Skin epidermis (tissue), 12 donors: ENCODE measurements at regions not wholly inside any gene's neighbourhood (a gene's known extent, or its start where the extent isn't known, plus 50 kb on each side); places are given as distances from the start of the nearest gene placed in this dataset.

Experiments used
- H3K27ac ChIP-seq, 21 experiments: fragments of 200-600 bp; sonication (generic) in 11 of 21; one replicate each; pipeline ENCODE4 v1.5.0; 2020; ENCODE audit warnings: mild to moderate bottlenecking in 3 of 21, inconsistent platforms in 2 of 21, moderate library complexity in 2 of 21
- H3K4me3 ChIP-seq, 7 experiments: fragments of 200-600 bp; sonication (generic) in 2 of 7; one replicate each; pipeline ENCODE4 v1.5.0; 2020; ENCODE audit warnings: inconsistent platforms in 2 of 7, mild to moderate bottlenecking in 2 of 7, moderate library complexity in 1 of 7

GRCh38 chr1:244186372-244186771 is 135.3 kb downstream of the ZBTB18 start:
- Histone ChIP-seq H3K4me3 (no peak overlapping the region), H3K27ac (no peak overlapping the region)

- H3K4me3 ChIP-seq: no peak overlapping the region
Observed at GRCh38 chr1:244187310-244187709, 136.2 kb downstream of the ZBTB18 start.

GRCh38 chr1:244191581-244191980 is 140.5 kb downstream of the ZBTB18 start:
- Histone ChIP-seq H3K27ac (no peak overlapping the region), H3K4me3 (no peak overlapping the region)

More at GRCh38 chr1:244187310-244187709, 136.2 kb downstream of the ZBTB18 start:
- no peak overlapping the region for H3K27ac ChIP-seq

GRCh38 chr1:244192325-244192724 is 141.2 kb downstream of the ZBTB18 start:
- no peak overlapping the region for H3K27ac ChIP-seq
- no peak overlapping the region for H3K4me3 ChIP-seq

- no peak overlapping the region for H3K27ac ChIP-seq
- no peak overlapping the region for H3K4me3 ChIP-seq
Observed at GRCh38 chr1:244196571-244197285, 145.6 kb downstream of the ZBTB18 start.

GRCh38 chr1:244197851-244198375 is 146.8 kb downstream of the ZBTB18 start:
- no peak overlapping the region for H3K4me3 ChIP-seq
- peak overlapping the region in 1 of 21 experiments; percentile 76 for H3K27ac ChIP-seq

- Histone ChIP-seq H3K4me3 (no peak overlapping the region), H3K27ac (no peak overlapping the region)
Observed at GRCh38 chr1:244199902-244200301, 148.8 kb downstream of the ZBTB18 start.

- H3K27ac ChIP-seq: no peak overlapping the region
- H3K4me3 ChIP-seq: no peak overlapping the region
Observed at GRCh38 chr1:244200596-244200995, 149.5 kb downstream of the ZBTB18 start.

GRCh38 chr1:244201750-244202149 is 150.7 kb downstream of the ZBTB18 start:
- no peak overlapping the region for H3K27ac ChIP-seq
- no peak overlapping the region for H3K4me3 ChIP-seq

- Histone ChIP-seq H3K4me3 (no peak overlapping the region), H3K27ac (no peak overlapping the region)
Observed at GRCh38 chr1:244204004-244204403, 152.9 kb downstream of the ZBTB18 start.

GRCh38 chr1:244205171-244205570 is 154.1 kb downstream of the ZBTB18 start:
- H3K27ac ChIP-seq: no peak overlapping the region
- H3K4me3 ChIP-seq: no peak overlapping the region

- Histone ChIP-seq H3K27ac (no peak overlapping the region), H3K4me3 (no peak overlapping the region)
Observed at GRCh38 chr1:244205906-244206305, 154.8 kb downstream of the ZBTB18 start.

- H3K4me3 ChIP-seq: no peak overlapping the region
- H3K27ac ChIP-seq: peak overlapping the region in 2 of 21 experiments; percentile 17 to 35
Observed at GRCh38 chr1:244207042-244207934, 156.2 kb downstream of the ZBTB18 start.

GRCh38 chr1:244207935-244208244 is 156.8 kb downstream of the ZBTB18 start:
- Histone ChIP-seq H3K4me3 (no peak overlapping the region), H3K27ac (no peak overlapping the region)

GRCh38 chr1:244209955-244210354 is 158.9 kb downstream of the ZBTB18 start:
- Histone ChIP-seq H3K27ac (no peak overlapping the region), H3K4me3 (no peak overlapping the region)

- H3K4me3 ChIP-seq: no peak overlapping the region
- H3K27ac ChIP-seq: no peak overlapping the region
Observed at GRCh38 chr1:244210884-244211558, 159.9 kb downstream of the ZBTB18 start.

GRCh38 chr1:244211559-244211944 is 160.5 kb downstream of the ZBTB18 start:
- no peak overlapping the region for H3K27ac ChIP-seq
- H3K4me3 ChIP-seq: no peak overlapping the region

GRCh38 chr1:244212219-244212618 is 161.1 kb downstream of the ZBTB18 start:
- no peak overlapping the region for H3K4me3 ChIP-seq
- no peak overlapping the region for H3K27ac ChIP-seq

GRCh38 chr1:244212797-244213475 is 161.9 kb downstream of the ZBTB18 start:
- no peak overlapping the region for H3K27ac ChIP-seq

More at GRCh38 chr1:244212797-244213475, 161.9 kb downstream of the ZBTB18 start:
- H3K4me3 ChIP-seq: no peak overlapping the region
